MM.1S (cell line): ENCODE measurements at regions not wholly inside any gene's neighbourhood (a gene's known extent, or its start where the extent isn't known, plus 50 kb on each side); places are given as distances from the start of the nearest gene placed in this dataset.
"Not testable (repeated sequence)": the region's sequence is repeated elsewhere in the genome, so short reads cannot be mapped to it uniquely, and the experiment has no call there.

Experiments used
- DNase-seq: peaks from one replicate; pipeline ENCODE4 v3.0.0-alpha.2; 2015
- H2AFZ ChIP-seq: fragments of 300-600 bp; sonication (generic); 2 replicates; pipeline ENCODE4 v1.6.0; 2016; ENCODE audit warnings: antibody characterized with exemption, low read length
- H3F3A ChIP-seq: fragments of 300-600 bp; sonication (generic); 2 replicates; pipeline ENCODE4 v1.6.1; 2016; ENCODE audit warnings: mild to moderate bottlenecking, antibody characterized with exemption, low read length, moderate library complexity, mixed read lengths; ENCODE audit not compliant: insufficient read depth
- H3K27ac ChIP-seq: fragments of 300-600 bp; sonication (generic); 2 replicates; pipeline ENCODE4 v1.5.1; 2016; ENCODE audit warnings: mild to moderate bottlenecking, low read length
- H3K27me3 ChIP-seq: fragments of 300-600 bp; sonication (generic); replicated peaks from 2 replicates; pipeline ENCODE4 v1.6.0; 2016; ENCODE audit warnings: low read length; ENCODE audit not compliant: insufficient read depth
- H3K36me3 ChIP-seq: fragments of 300-600 bp; sonication (generic); replicated peaks from 2 replicates; pipeline ENCODE4 v1.6.1; 2016; ENCODE audit warnings: mild to moderate bottlenecking, low read length, mixed read lengths; ENCODE audit not compliant: insufficient read depth
- H3K4me1 ChIP-seq: fragments of 300-600 bp; sonication (generic); 2 replicates; pipeline ENCODE4 v1.6.1; 2016; ENCODE audit warnings: low read length, mixed read lengths
- H3K4me2 ChIP-seq: fragments of 300-600 bp; sonication (generic); 2 replicates; pipeline ENCODE4 v1.6.0; 2016; ENCODE audit warnings: low read depth, low read length
- H3K4me3 ChIP-seq: fragments of 300-600 bp; sonication (generic); 2 replicates; pipeline ENCODE4 v1.5.1; 2016; ENCODE audit warnings: low read length, mixed read lengths
- H3K79me2 ChIP-seq: fragments of 300-600 bp; sonication (generic); 2 replicates; pipeline ENCODE4 v1.6.1; 2016; ENCODE audit warnings: mixed run types, low read length, mixed read lengths
- H3K9ac ChIP-seq: fragments of 300-600 bp; sonication (generic); 2 replicates; pipeline ENCODE4 v1.6.1; 2016; ENCODE audit warnings: low read length, mixed read lengths
- H3K9me2 ChIP-seq: fragments of 300-600 bp; sonication (generic); replicated peaks from 2 replicates; pipeline ENCODE4 v1.6.1; 2016; ENCODE audit warnings: mild to moderate bottlenecking, low read length, mixed read lengths; ENCODE audit not compliant: insufficient read depth
- H3K9me3 ChIP-seq: fragments of 300-600 bp; sonication (generic); replicated peaks from 2 replicates; pipeline ENCODE4 v1.6.1; 2016; ENCODE audit warnings: mild to moderate bottlenecking, low read length, mixed read lengths; ENCODE audit not compliant: insufficient read depth
- H4K20me1 ChIP-seq: fragments of 300-600 bp; sonication (generic); 2 replicates; pipeline ENCODE4 v1.6.1; 2016; ENCODE audit warnings: mild to moderate bottlenecking, low read length, moderate library complexity, mixed read lengths; ENCODE audit not compliant: insufficient read depth
- EZH2 ChIP-seq: fragments of 300-600 bp; sonication (generic); optimal IDR thresholded peaks from 2 replicates; pipeline ENCODE3; 2017; ENCODE audit warnings: low read depth, mild to moderate bottlenecking, antibody characterized with exemption, low read length, mixed read lengths
- EZH2phosphoT487 ChIP-seq: fragments of 300-600 bp; sonication (generic); IDR thresholded peaks from 2 replicates; pipeline ENCODE4 v1.6.1; 2018; ENCODE audit warnings: antibody characterized with exemption, low read length
- TF ChIP-seq, protein P1 (sequence below): fragments of 300-600 bp; sonication (generic); IDR thresholded peaks from 2 replicates; pipeline ENCODE4 v1.5.1; 2016; ENCODE audit warnings: antibody characterized with exemption, low read length, mixed read lengths

DNA sequence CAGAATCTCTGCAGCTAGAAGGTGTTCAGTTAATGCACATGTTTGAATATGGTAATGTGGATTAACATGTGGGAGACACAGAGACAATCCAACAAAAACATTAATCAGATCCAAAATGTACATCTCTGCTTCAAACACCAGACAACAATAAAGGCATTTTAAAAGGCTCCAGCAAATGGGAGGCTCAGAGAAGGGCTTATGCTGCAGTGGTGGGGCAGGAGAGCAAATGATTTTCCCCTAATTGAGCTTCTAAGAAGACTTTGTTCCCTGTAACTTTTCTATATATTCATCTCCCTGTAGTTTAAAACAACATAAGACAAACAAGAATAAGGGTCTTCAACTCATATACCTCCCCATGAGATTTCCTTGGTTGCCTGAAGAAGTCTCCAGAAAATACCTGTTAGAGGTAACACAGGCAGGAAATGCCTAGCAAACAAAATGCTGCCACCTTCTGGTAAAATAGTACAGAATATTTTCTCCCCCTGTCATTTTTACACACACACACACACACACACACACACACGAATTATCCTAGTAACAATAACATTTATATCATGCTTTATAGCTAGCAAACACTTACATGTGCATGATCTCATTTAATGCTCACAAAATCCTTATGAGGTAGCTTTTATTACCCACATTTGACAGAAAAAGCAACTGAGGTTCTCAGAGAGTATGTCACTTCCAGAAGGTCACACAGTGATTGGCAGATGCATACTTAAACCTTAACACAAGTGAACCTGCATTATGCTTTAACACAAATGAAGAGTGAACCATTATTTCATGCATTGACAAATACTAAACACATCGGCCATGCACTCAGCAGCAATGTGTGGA is 123.4 kb upstream of the MB21D2 start:
- peak; percentile 68 for DNase-seq
- no peaks in the 10 kb centered on the region for H3K9me3 ChIP-seq
- no peaks in the 10 kb centered on the region for H3F3A ChIP-seq
- H2AFZ ChIP-seq = no peak overlapping the region
- H3K27me3 ChIP-seq = no peaks in the 10 kb centered on the region
- H4K20me1 ChIP-seq = no peaks in the 10 kb centered on the region
- no peaks in the 10 kb centered on the region for H3K4me1 ChIP-seq
- no peak overlapping the region for H3K27ac ChIP-seq
- H3K4me2 ChIP-seq = no peak overlapping the region
- H3K9me2 ChIP-seq = no peaks in the 10 kb centered on the region
- TF ChIP-seq, protein P1, sequence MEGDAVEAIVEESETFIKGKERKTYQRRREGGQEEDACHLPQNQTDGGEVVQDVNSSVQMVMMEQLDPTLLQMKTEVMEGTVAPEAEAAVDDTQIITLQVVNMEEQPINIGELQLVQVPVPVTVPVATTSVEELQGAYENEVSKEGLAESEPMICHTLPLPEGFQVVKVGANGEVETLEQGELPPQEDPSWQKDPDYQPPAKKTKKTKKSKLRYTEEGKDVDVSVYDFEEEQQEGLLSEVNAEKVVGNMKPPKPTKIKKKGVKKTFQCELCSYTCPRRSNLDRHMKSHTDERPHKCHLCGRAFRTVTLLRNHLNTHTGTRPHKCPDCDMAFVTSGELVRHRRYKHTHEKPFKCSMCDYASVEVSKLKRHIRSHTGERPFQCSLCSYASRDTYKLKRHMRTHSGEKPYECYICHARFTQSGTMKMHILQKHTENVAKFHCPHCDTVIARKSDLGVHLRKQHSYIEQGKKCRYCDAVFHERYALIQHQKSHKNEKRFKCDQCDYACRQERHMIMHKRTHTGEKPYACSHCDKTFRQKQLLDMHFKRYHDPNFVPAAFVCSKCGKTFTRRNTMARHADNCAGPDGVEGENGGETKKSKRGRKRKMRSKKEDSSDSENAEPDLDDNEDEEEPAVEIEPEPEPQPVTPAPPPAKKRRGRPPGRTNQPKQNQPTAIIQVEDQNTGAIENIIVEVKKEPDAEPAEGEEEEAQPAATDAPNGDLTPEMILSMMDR = peak; percentile 67
- TF ChIP-seq EZH2 = no peak
- H3K36me3 ChIP-seq = no peaks in the 10 kb centered on the region
- H3K4me3 ChIP-seq = no peak overlapping the region
- no peaks in the 10 kb centered on the region for H3K79me2 ChIP-seq
- H3K9ac ChIP-seq = no peak overlapping the region

DNA sequence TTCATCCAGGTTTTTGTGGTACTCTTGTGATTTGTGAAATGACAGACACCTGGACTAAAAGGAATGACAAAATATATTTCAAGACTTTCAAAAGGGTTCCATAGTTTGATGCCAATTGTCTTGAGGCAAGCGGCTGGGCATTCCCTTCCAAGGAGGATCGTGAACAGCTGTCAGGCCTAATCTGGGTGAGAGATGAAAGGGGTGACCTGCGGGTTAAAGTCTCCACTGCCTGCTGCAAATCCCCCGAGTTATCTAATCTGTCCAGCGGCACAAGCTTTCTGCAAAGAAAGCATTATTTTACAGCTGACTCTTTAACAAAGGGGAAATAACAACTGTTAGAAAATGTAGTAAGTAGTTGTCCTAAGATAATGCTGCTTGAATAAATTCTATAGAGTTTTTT is 128.7 kb upstream of the MB21D2 start:
- Histone ChIP-seq H3F3A (no peaks in the 10 kb centered on the region), H3K27ac (no peak overlapping the region), H3K4me1 (no peaks in the 10 kb centered on the region), H3K9ac (no peak overlapping the region), H3K36me3 (no peaks in the 10 kb centered on the region), H2AFZ (no peak overlapping the region), H3K4me2 (no peak overlapping the region), H3K4me3 (no peak overlapping the region), H4K20me1 (no peaks in the 10 kb centered on the region), H3K9me2 (no peaks in the 10 kb centered on the region), H3K79me2 (no peaks in the 10 kb centered on the region), H3K9me3 (no peaks in the 10 kb centered on the region), H3K27me3 (no peaks in the 10 kb centered on the region)
- TF ChIP-seq, protein P1 = no peak
- no peak for DNase-seq

DNA sequence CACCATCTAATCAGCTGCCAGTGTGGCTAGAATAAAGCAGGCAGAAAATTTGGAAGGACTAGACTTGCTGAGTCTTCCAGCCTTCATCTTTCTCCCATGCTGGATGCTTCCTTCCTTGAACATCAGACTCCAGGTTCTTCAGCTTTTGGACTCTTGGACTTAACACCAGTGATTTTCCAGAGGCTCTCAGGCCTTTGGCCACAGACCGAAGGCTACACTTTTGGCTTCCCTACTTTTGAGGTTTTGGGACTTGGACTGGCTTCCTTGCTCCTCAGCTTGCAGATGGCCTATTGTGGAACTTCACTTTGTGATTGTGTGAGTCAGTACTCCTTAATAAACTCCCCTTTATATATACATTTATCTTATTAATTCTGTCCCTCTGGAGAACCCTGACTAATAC is 129.8 kb upstream of the MB21D2 start:
- not testable (repeated sequence) for H3K36me3 ChIP-seq, H4K20me1 ChIP-seq, H2AFZ ChIP-seq, H3K4me2 ChIP-seq, H3K9me3 ChIP-seq, DNase-seq, H3K9ac ChIP-seq, H3K4me1 ChIP-seq, H3K79me2 ChIP-seq, H3K9me2 ChIP-seq, H3K4me3 ChIP-seq, H3K27me3 ChIP-seq, H3K27ac ChIP-seq, H3F3A ChIP-seq

DNA sequence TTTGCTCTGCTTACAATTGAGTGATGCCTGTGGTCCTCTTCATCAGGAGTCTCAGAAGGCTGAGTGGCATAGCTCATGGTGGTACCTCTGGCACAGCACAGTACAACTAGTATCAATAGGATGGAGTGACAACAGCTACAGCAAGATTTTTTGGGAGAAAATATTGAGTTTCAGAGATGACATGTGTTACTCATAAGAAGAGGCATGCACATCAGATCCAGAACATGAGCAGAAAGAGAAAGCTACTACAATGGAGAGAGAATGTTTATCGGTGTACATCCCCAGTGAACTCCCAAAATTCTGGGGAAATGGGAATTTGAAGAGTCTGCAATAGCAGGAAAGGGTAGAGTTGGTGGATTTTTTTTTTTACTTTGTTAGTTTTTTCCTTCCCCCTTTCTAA is 130.5 kb upstream of the MB21D2 start:
- no peak overlapping the region for H3K9ac ChIP-seq
- H3K27ac ChIP-seq = no peak overlapping the region
- H3K9me3 ChIP-seq = no peaks in the 10 kb centered on the region
- no peaks in the 10 kb centered on the region for H3K4me1 ChIP-seq
- H3K79me2 ChIP-seq = no peaks in the 10 kb centered on the region
- H4K20me1 ChIP-seq = no peaks in the 10 kb centered on the region
- H3K4me2 ChIP-seq = no peak overlapping the region
- H2AFZ ChIP-seq = no peak overlapping the region
- no peaks in the 10 kb centered on the region for H3K36me3 ChIP-seq
- TF ChIP-seq, protein P1 = no peak
- no peak for TF ChIP-seq EZH2phosphoT487
- no peak overlapping the region for H3K4me3 ChIP-seq
- no peaks in the 10 kb centered on the region for H3F3A ChIP-seq
- no peak for DNase-seq
- H3K9me2 ChIP-seq = no peaks in the 10 kb centered on the region
- no peaks in the 10 kb centered on the region for H3K27me3 ChIP-seq
